PC-9 (cell line): ENCODE measurements at regions not wholly inside any gene's neighbourhood (a gene's known extent, or its start where the extent isn't known, plus 50 kb on each side); places are given as distances from the start of the nearest gene placed in this dataset.

ENCODE experiments used
- BruUV-seq: library from RNA; stranded (reverse); fragments of 400-500 nt; replicated peaks from 2 replicates; lab custom pipeline; 2021; lab: Mats Ljungman, UMichigan
- CTCF ChIA-PET: fragments of 300-600 bp; sonication (Branson Sonifier 250); formaldehyde crosslinking; loops from one replicate; lab custom pipeline; 2022; ENCODE audit warnings: antibody characterized with exemption; lab: Charles Lee
- POLR2A ChIA-PET: fragments of 300-600 bp; sonication (Branson Sonifier 250); formaldehyde crosslinking; loops from one replicate; lab custom pipeline; 2022; ENCODE audit warnings: antibody characterized with exemption; ENCODE audit not compliant: unreplicated experiment; lab: Charles Lee
- DNase-seq, 2 experiments: peaks; one replicate each; pipeline versions ENCODE4 v3.0.0 to v3.0.0-alpha.2; 2015 to 2022; ENCODE audit warnings: mixed read lengths in 1 of 2
- H2AFZ ChIP-seq: fragments of 200-600 bp; sonication (generic); 2 replicates; pipeline ENCODE4 v1.8.1; 2017; ENCODE audit warnings: antibody characterized with exemption
- H3F3A ChIP-seq: fragments of 200-600 bp; sonication (generic); 2 replicates; pipeline ENCODE4 v1.8.1; 2017; ENCODE audit warnings: antibody characterized with exemption, mild to moderate bottlenecking, low read depth; ENCODE audit not compliant: insufficient read depth
- H3K27ac ChIP-seq: fragments of 200-600 bp; sonication (generic); 2 replicates; pipeline ENCODE4 v1.6.1; 2016; ENCODE audit warnings: mixed run types
- H3K27me3 ChIP-seq: fragments of 200-600 bp; sonication (generic); 2 replicates; pipeline ENCODE4 v1.6.1; 2016; ENCODE audit warnings: low read depth, mixed run types; ENCODE audit not compliant: insufficient read depth
- H3K36me3 ChIP-seq: fragments of 200-600 bp; sonication (generic); 2 replicates; pipeline ENCODE4 v1.6.1; 2016; ENCODE audit warnings: low read depth, mixed run types
- H3K4me1 ChIP-seq: fragments of 200-600 bp; sonication (generic); replicated peaks from 2 replicates; pipeline ENCODE4 v1.6.1; 2016; ENCODE audit warnings: mixed run types; ENCODE audit not compliant: insufficient read depth
- H3K4me2 ChIP-seq: fragments of 200-600 bp; sonication (generic); 2 replicates; pipeline ENCODE4 v1.6.1; 2017; ENCODE audit warnings: mixed run types
- H3K4me3 ChIP-seq: fragments of 200-600 bp; sonication (generic); 2 replicates; pipeline ENCODE4 v1.6.1; 2016; ENCODE audit warnings: mixed run types
- H3K79me2 ChIP-seq: fragments of 200-600 bp; sonication (generic); 2 replicates; pipeline ENCODE4 v1.6.1; 2017; ENCODE audit warnings: low read depth, mixed run types
- H3K9me2 ChIP-seq: fragments of 200-600 bp; sonication (generic); 2 replicates; pipeline ENCODE4 v1.8.1; 2017; ENCODE audit warnings: mild to moderate bottlenecking; ENCODE audit not compliant: insufficient read depth
- H3K9me3 ChIP-seq: fragments of 200-600 bp; sonication (generic); 2 replicates; pipeline ENCODE4 v1.8.1; 2016; ENCODE audit warnings: low read depth; ENCODE audit not compliant: insufficient read depth
- H4K20me1 ChIP-seq: fragments of 200-600 bp; sonication (generic); 2 replicates; pipeline ENCODE4 v1.8.1; 2017; ENCODE audit not compliant: insufficient read depth
- EZH2 ChIP-seq: fragments of 200-600 bp; sonication (generic); IDR thresholded peaks from 2 replicates; pipeline ENCODE4 v1.8.0; 2017; ENCODE audit warnings: antibody characterized with exemption, low read depth
- intact Hi-C: fragments of 100-400 bp; cut with micrococcal nuclease; formaldehyde crosslinking; loops from one replicate; pipeline ENCODE4 v1.10.0; 2022; ENCODE audit not compliant: unreplicated experiment
- TF ChIP-seq, protein P1 (sequence below): fragments of 200-600 bp; sonication (generic); conservative IDR thresholded peaks from 2 replicates; pipeline ENCODE4 v1.6.1; 2017; ENCODE audit warnings: mixed run types, antibody characterized with exemption, mild to moderate bottlenecking, moderate library complexity

DNA sequence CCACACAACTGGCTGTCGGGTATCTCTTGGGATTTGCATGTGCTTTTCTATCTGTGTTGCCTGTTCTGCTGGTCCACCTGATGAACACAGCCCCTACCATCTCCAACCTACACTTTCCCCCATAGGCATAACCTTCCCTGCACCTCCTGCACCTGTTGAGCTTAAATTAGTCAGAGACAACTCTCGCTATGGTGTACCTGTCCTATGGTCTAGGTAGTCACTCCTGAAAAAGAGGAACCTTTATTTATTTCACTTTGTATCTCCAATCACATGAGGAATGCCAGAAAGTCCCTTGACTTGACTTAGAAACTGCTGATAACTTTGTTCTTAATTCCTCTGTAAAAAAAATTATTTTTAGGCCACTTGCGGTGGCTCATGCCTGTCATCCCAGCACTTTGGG is 338.1 kb downstream of the DHRSX start:
- Histone ChIP-seq H3K36me3 (no peaks in the 10 kb centered on the region), H3K4me1 (no peaks in the 10 kb centered on the region), H3K79me2 (no peaks in the 10 kb centered on the region), H3K4me2 (no peak overlapping the region), H3K27me3 (peaks cover 54% of the 10 kb centered on the region), H3K4me3 (no peak overlapping the region), H3K9me2 (no peaks in the 10 kb centered on the region), H3F3A (no peaks in the 10 kb centered on the region), H3K9me3 (no peaks in the 10 kb centered on the region), H2AFZ (no peak overlapping the region), H3K27ac (no peak overlapping the region), H4K20me1 (no peaks in the 10 kb centered on the region)
- ChIA-PET CTCF (no interaction called here), POLR2A (no interaction called here)
- intact Hi-C loops: no loop called here
- BruUV-seq: no TSS peak
- TF ChIP-seq, protein P1, sequence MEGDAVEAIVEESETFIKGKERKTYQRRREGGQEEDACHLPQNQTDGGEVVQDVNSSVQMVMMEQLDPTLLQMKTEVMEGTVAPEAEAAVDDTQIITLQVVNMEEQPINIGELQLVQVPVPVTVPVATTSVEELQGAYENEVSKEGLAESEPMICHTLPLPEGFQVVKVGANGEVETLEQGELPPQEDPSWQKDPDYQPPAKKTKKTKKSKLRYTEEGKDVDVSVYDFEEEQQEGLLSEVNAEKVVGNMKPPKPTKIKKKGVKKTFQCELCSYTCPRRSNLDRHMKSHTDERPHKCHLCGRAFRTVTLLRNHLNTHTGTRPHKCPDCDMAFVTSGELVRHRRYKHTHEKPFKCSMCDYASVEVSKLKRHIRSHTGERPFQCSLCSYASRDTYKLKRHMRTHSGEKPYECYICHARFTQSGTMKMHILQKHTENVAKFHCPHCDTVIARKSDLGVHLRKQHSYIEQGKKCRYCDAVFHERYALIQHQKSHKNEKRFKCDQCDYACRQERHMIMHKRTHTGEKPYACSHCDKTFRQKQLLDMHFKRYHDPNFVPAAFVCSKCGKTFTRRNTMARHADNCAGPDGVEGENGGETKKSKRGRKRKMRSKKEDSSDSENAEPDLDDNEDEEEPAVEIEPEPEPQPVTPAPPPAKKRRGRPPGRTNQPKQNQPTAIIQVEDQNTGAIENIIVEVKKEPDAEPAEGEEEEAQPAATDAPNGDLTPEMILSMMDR: no peak
- no peak for TF ChIP-seq EZH2
- DNase-seq: no peak

DNA sequence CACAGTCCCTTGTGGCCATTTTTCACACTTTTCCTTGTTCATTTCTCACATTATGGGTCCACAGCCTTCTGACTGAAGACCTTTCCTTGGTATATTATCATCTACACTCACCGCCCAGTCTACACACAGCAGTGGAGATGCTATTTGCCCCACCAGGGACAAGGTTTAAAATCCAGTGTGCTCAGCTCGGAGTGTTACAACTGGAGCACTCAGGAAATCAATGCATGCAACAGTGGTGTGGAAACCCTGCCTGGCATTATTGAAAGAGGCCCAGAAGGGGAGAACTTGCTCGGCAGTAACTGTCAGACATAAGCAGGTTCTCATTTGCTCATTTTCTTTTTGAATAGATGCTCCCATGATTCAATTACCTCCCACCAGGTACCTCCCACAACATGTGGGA is 340.9 kb downstream of the DHRSX start:
- Histone ChIP-seq H3K27me3 (peaks cover 59% of the 10 kb centered on the region), H2AFZ (no peak overlapping the region), H3K4me3 (no peak overlapping the region), H3K9me2 (no peaks in the 10 kb centered on the region), H4K20me1 (no peaks in the 10 kb centered on the region), H3K4me1 (no peaks in the 10 kb centered on the region), H3K79me2 (no peaks in the 10 kb centered on the region), H3K4me2 (no peak overlapping the region), H3K27ac (no peak overlapping the region), H3F3A (no peaks in the 10 kb centered on the region), H3K9me3 (no peaks in the 10 kb centered on the region), H3K36me3 (no peaks in the 10 kb centered on the region)
- TF ChIP-seq EZH2: no peak
- TF ChIP-seq, protein P1: no peak
- intact Hi-C loops: no loop called here
- ChIA-PET CTCF (no interaction called here), POLR2A (no interaction called here)
- DNase-seq: no peak
- BruUV-seq: no TSS peak

- Histone ChIP-seq H3F3A (no peaks in the 10 kb centered on the region), H2AFZ (no peak overlapping the region), H3K9me2 (no peaks in the 10 kb centered on the region), H3K9me3 (no peaks in the 10 kb centered on the region), H4K20me1 (no peaks in the 10 kb centered on the region), H3K79me2 (no peaks in the 10 kb centered on the region), H3K27ac (no peak overlapping the region), H3K4me3 (no peak overlapping the region), H3K4me2 (no peak overlapping the region), H3K27me3 (peaks cover 56% of the 10 kb centered on the region), H3K4me1 (no peaks in the 10 kb centered on the region), H3K36me3 (no peaks in the 10 kb centered on the region)
- CTCF ChIA-PET: no interaction called here
- POLR2A ChIA-PET: no interaction called here
- no peak for TF ChIP-seq EZH2
- TF ChIP-seq, protein P1: no peak
- DNase-seq: no peak
- BruUV-seq: no TSS peak
- intact Hi-C loops: no loop called here
Observed at GRCh38 chrX:2159393-2159792, 341.4 kb downstream of the DHRSX start.
